Mesodermal cell (in vitro differentiated cells): ENCODE measurements at regions not wholly inside any gene's neighbourhood (a gene's known extent, or its start where the extent isn't known, plus 50 kb on each side); places are given as distances from the start of the nearest gene placed in this dataset.

Experiments used
- H3K27ac ChIP-seq: 2 replicates; pipeline ENCODE4 v1.7.0; 2013; ENCODE audit warnings: mild to moderate bottlenecking, low read depth, low read length, moderate library complexity; ENCODE audit not compliant: severe bottlenecking
- H3K36me3 ChIP-seq: 2 replicates; pipeline ENCODE4 v1.7.1; 2013; ENCODE audit warnings: mild to moderate bottlenecking, low read length, moderate library complexity; ENCODE audit not compliant: control insufficient read depth, insufficient read depth
- H3K4me1 ChIP-seq: one replicate; pipeline ENCODE4 v1.7.1; 2013; ENCODE audit warnings: mild to moderate bottlenecking, low read length; ENCODE audit not compliant: insufficient read depth, control insufficient read depth, poor library complexity, severe bottlenecking
- H3K4me3 ChIP-seq: 2 replicates; pipeline ENCODE4 v1.7.0; 2013; ENCODE audit warnings: low read length, control low read depth, mild to moderate bottlenecking; ENCODE audit not compliant: insufficient read depth, poor library complexity, severe bottlenecking; ENCODE audit errors: extremely low read depth
- H3K9me3 ChIP-seq: 2 replicates; pipeline ENCODE4 v1.7.1; 2013; ENCODE audit warnings: mild to moderate bottlenecking, low read length, moderate library complexity; ENCODE audit not compliant: control insufficient read depth
- WGBS, 2 experiments: methylation state at CpG; one replicate each; pipeline ENCODE4 v1.1.5; 2013; ENCODE audit warnings: missing lambda C conversion rate in 2 of 2; ENCODE audit not compliant: insufficient coverage in 2 of 2; 5-methylcytosine and 5-hydroxymethylcytosine counted together

DNA sequence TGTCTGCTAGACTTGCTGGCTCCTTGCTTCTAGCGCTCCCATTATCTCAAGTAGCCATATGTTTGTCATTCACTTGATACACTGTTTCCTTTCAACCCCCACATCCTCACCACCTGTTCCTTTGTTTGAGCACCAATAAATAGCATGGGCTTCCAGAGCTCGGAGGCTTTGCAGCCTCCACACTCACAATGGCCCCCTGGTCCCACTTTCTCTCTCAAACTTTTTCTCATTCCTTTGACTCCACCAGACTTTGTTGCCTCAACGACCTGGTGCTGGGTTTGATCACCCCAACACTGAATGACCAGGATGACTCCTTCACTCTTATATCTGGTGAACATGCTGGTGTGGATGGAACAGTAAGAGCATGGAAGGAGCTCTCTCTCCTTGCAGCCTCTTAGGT lies 114.5 kb upstream of the TRIM24 start:
- Histone ChIP-seq H3K4me1 (no peaks in the 10 kb centered on the region), H3K27ac (no peak overlapping the region), H3K4me3 (no peak overlapping the region), H3K36me3 (no peaks in the 10 kb centered on the region), H3K9me3 (peaks cover 32% of the 10 kb centered on the region)
- WGBS, 2 experiments = 97 to 100% methylated on average over 1 to 2 of the region's 3 CpGs

DNA sequence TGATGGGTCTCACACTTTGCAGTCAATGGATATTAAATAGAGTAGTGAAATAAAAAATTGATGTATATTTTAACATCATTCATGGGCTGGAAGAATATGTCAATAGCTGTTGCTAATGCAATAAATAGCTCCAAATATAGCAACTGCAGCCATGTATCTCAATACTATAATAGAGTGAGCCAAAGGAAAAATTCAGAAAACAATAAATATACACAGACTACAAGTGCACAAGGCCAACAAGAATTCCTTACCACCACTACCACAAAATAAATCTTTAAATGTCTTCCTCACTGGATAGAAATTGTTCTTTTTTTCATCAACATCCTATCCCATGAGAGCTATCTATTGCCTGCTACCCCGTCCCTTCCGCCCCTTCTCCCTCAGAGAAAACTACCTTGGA lies 113.1 kb upstream of the TRIM24 start:
- peaks cover 34% of the 10 kb centered on the region for H3K9me3 ChIP-seq
- H3K4me1 ChIP-seq = no peaks in the 10 kb centered on the region
- 100% methylated on average over 1 of the region's 2 CpGs; no CpG with 5 or more reads in 1 of the 2 experiments for WGBS, 2 experiments
- H3K36me3 ChIP-seq = no peaks in the 10 kb centered on the region
- H3K4me3 ChIP-seq = no peak overlapping the region
- no peak overlapping the region for H3K27ac ChIP-seq

DNA sequence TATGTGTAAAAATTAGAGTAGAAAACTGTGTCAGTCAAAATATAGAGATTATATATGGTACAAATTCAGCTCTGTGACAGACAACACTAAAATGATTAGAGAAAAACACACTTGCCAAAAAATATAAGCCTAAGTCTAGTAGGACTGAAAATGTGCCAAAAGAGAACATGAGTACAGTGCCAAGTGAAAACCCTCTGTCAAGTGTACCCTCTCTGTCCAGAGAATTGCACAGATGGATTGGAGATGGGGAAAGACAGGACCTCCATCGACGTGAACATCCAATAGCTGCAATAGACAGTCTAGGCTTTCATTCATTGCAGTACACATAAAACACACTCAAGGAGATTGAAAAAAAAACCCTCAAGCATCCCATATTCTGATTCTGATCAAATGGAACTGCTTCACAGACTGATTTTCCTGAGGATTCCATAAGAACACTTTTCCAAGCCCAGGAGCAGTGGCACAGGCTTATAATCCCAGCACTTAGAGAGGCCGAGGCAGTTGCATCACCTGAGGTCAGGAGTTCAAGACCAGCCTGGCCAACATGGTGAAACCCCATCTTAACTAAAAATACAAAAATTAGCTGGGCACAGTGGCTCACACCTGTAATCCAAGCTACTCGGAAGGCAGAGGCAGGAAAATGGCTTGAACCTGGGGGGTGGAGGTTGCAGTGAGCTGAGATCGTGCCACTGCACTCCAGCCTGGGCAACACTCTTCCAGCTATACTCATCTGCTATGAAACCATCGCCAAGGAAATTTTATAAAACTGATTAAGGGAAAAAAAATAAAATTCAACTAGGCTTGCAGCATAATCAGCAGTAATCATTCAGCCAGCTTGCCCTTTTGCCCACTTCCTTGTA lies 110.0 kb upstream of the TRIM24 start:
- peaks cover 9% of the 10 kb centered on the region for H3K4me1 ChIP-seq
- peaks cover 26% of the 10 kb centered on the region for H3K9me3 ChIP-seq
- no peak overlapping the region for H3K4me3 ChIP-seq
- H3K27ac ChIP-seq = no peak overlapping the region
- 86 to 89% methylated on average over 1 to 4 of the region's 6 CpGs for WGBS, 2 experiments
- no peaks in the 10 kb centered on the region for H3K36me3 ChIP-seq

DNA sequence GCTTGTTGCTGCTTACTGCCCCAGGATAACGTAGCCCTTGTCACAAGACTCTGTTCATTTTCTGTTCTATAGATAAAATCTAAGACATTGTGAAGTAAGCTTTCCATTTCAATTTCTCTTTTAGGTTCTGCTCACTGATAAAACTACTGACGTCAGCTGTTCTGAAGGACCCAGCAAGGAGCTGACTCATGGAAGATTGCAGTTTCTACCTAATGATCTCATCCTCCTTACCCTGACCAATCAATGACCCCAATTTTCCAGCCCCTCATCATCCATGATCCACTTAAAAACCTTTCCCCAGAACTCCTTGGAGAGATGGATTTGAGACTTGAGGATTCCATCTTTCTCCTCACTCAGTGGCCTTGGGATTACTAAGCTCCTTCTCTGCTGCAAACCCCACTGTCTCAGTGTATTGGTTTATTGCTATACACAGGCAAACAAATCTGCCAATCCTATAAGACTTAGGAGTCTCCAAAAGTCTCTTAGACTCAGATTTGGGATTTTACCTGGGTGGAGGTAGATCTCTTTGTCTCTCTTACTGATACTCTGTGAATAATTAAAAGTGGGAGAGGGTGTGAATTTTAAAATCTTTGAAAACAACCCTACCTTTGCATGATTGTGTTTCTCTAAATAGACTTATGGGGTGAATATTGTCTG lies 109.2 kb upstream of the TRIM24 start:
- H3K9me3 ChIP-seq = peaks cover 21% of the 10 kb centered on the region
- no peak overlapping the region for H3K4me3 ChIP-seq
- H3K36me3 ChIP-seq = no peaks in the 10 kb centered on the region
- 80 to 86% methylated on average over 1 to 2 of the region's 2 CpGs for WGBS, 2 experiments
- H3K4me1 ChIP-seq = peaks cover 9% of the 10 kb centered on the region
- H3K27ac ChIP-seq = no peak overlapping the region

DNA sequence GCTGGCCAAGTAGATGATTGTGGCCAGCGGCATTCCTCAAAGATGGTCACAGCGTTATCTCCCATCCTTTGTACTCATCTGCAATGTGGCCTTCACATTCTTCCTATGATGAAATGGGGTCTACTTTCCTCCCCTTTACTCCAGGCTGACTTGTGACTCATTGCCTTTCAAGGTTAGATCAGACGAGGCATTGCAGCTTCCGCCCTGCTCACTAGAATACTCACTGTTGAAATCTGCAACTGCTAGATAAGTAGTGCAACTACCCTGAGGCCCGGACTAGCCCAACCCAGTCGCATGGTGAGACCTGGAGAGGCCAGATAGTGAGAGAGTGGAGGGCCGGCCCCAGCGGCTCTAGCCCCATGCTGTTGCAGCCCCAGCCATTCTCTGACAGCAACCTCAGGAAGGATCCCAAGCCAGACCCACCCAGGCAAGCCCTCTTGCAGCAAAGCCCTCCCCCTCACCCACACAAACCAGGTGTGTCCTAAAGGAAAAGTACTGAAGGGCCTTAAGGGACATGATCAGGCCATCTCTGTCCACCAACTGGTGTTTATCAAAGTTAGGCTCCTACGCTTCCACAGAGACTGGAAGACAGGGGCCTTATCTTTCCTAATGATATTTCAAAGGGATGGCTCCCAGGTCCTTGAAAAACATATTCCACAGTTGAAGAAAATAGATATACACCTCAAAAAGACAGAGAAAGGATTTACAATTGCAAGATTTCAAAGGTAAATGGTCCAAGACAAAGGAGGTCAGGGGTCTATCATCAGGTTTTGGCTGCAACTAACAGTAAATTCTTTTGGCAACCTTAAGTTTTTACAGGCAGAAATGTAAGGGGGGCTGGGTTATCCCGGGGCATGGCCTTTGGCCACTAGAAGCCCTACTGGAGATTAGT lies 107.2 kb upstream of the TRIM24 start:
- Histone ChIP-seq H3K4me3 (no peak overlapping the region), H3K36me3 (no peaks in the 10 kb centered on the region), H3K4me1 (peaks cover 9% of the 10 kb centered on the region), H3K9me3 (peaks cover 17% of the 10 kb centered on the region), H3K27ac (peak overlapping the region; percentile 50)
- 83 to 93% methylated on average over 3 to 8 of the region's 10 CpGs for WGBS, 2 experiments

DNA sequence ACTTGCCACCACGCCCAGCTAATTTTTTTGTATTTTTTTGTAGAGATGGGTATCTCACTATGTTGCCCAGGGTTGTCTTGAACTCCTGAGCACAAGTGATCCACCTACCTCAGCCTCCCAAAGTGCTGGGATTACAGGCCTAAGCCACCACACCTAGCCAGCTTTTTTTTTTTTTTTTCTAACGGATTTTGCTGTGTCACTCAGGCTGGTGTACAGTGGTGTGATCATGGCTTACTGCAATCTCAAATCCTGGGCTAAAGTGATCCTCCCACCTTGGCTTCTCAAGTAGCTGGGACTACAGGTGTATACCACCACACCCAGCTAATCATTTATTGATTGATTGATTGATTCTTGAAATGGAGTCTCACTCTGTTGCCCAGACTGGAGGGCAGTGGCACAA lies 106.0 kb upstream of the TRIM24 start:
- WGBS, 2 experiments = no CpG with 5 or more reads among the region's 2 CpGs
- Histone ChIP-seq H3K4me1 (peaks cover 9% of the 10 kb centered on the region), H3K9me3 (peaks cover 11% of the 10 kb centered on the region), H3K27ac (no peak overlapping the region), H3K36me3 (no peaks in the 10 kb centered on the region), H3K4me3 (no peak overlapping the region)

DNA sequence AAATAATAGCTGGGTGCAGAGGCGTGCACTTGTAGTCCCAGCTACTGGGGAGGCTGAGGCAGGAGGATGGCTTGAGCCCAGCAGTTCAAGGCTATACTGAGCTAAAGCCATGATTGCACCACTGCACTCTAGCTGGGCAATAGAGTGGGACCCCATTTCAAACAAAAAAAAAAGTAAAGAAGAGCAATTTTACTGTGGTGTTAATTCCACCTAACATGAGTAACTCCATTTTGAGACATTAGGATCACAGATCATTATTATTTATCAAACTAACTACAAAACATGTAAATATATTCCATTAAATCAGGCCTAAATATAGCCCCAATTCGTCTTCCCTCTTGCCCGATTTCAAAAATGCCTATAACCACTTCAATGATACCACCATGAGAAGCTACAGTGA lies 104.8 kb upstream of the TRIM24 start:
- Histone ChIP-seq H3K4me1 (peaks cover 9% of the 10 kb centered on the region), H3K4me3 (no peak overlapping the region), H3K36me3 (no peaks in the 10 kb centered on the region), H3K27ac (no peak overlapping the region), H3K9me3 (peaks cover 5% of the 10 kb centered on the region)
- WGBS, 2 experiments = 86 to 100% methylated on average over 1 of the region's 3 CpGs

DNA sequence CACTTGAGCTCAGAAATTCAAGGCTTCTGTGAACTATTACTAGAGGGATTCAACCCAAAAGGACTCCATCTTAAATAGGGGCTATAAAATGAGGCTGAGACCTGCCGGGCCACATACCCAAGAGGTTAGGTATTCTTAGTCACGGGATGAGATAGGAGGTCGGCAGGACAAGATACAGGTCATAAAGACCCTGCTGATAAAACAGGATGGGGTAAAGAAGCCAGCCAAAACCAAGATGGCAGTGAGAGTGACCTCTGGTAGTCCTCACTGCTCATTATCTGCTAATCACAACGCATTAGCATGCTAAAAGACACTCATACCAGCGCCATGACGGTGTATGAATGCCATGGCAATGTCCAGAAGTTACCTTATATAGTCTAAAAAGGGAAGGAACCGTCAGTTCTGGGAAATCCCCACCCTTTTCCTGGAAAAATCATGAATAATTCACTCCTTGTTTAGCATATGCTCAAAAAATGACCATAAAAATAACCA lies 101.2 kb upstream of the TRIM24 start:
- Histone ChIP-seq H3K4me3 (no peak overlapping the region), H3K4me1 (no peaks in the 10 kb centered on the region), H3K36me3 (no peaks in the 10 kb centered on the region), H3K27ac (no peak overlapping the region), H3K9me3 (no peaks in the 10 kb centered on the region)
- WGBS, 2 experiments = 94 to 95% methylated on average over 5 to 6 of the region's 7 CpGs

DNA sequence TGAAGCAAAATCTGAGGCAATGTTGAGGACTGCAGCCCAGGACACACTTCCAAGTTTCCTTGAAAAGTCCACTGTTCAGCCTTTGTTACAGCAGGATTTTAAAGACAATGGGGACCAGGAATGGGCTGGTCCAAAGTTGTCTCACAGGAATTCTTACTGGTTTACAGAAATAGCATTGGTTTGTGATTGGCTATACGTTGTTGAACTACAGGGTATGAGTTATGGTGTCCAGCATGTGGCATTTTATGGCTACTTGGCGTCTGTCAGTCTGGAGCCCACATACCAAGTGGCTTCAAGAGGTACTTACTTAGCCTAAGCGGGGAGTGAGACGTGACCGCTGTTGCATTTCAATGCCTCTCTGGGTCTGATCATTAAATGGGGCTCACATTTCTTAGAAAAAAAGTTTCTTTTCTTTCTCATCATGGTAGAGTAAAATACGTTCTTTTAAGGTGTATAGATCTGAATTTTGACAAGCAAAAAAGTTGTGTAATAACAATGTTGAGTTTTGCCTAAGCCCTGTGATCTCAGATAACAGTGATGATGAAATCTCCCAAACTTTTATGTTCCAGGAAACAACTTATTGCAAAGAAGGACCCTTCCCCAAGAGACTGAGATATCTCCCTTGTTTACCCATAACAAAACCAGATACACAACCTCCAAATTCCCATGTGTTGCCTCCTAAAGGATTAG lies 100.0 kb upstream of the TRIM24 start:
- 82 to 96% methylated on average over 4 to 5 of the region's 6 CpGs for WGBS, 2 experiments
- H3K36me3 ChIP-seq = no peaks in the 10 kb centered on the region
- H3K27ac ChIP-seq = no peak overlapping the region
- H3K9me3 ChIP-seq = no peaks in the 10 kb centered on the region
- no peak overlapping the region for H3K4me3 ChIP-seq
- no peaks in the 10 kb centered on the region for H3K4me1 ChIP-seq

DNA sequence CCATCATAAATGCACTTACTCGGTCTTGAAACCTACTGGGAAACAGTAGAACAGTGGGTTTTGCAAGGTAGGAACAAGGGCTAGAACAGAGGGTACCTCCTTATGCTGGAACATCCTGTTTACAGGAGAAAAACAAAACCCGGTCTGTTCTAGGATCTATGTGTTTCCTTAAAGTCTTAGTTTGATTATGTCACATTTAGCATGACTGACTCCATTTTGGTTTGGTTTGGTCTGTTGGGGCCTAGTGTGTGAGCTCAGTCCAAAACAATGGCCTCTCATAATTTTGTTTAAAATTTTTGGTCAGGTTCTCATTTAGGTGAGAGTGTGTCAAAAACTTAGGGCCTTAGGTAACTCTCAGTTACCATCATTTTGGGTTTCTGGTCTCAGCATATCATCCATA lies 96.3 kb upstream of the TRIM24 start:
- 100% methylated on average over 1 of the region's 2 CpGs for WGBS, 2 experiments

More for the DNA sequence above, 96.3 kb upstream of the TRIM24 start:
- H3K27ac ChIP-seq = no peak overlapping the region
- H3K4me1 ChIP-seq = no peaks in the 10 kb centered on the region
- no peaks in the 10 kb centered on the region for H3K9me3 ChIP-seq
- H3K4me3 ChIP-seq = no peak overlapping the region
- no peaks in the 10 kb centered on the region for H3K36me3 ChIP-seq
